ENCODE measurements at regions not wholly inside any gene's neighbourhood (a gene's known extent, or its start where the extent isn't known, plus 50 kb on each side); places are given as distances from the start of the nearest gene placed in this dataset.

GRCh38 chr14:95446470-95446869 is 70.0 kb downstream of the SYNE3 start:
- Histone ChIP-seq H4K20me1 (ENCODE audit: insufficient read depth, low read length) (no peaks in the 10 kb centered on the region), H3K9me3 (ENCODE audit: insufficient read depth, low read length) (no peaks in the 10 kb centered on the region), H3K4me1 (ENCODE audit: low read length) (no peaks in the 10 kb centered on the region), H3K79me2 (ENCODE audit: low read length) (no peaks in the 10 kb centered on the region), H2AFZ (ENCODE audit: low read depth, low read length) (no peak overlapping the region), H3K27me3 (ENCODE audit: low read depth, low read length) (no peaks in the 10 kb centered on the region), H3K9ac (ENCODE audit: low read length) (no peak overlapping the region), H3K4me2 (ENCODE audit: low read length) (no peak overlapping the region), H3K27ac (ENCODE audit: low read length) (no peak overlapping the region), H3K36me3 (replicated peaks; ENCODE audit: low read depth, low read length) (peaks cover 56% of the 10 kb centered on the region), H3K4me3 (ENCODE audit: low read length) (no peak overlapping the region)
- TF ChIP-seq EZH2phosphoT487 (IDR thresholded peaks at IDR 0.05; ENCODE audit: low read depth) (no peak), CTCF (IDR thresholded peaks at IDR 0.05; ENCODE audit: low read depth, low read length) (no peak)

- no peaks in the 10 kb centered on the region for H3K27me3 ChIP-seq (ENCODE audit: low read depth, low read length)
- H3K9me3 ChIP-seq (ENCODE audit: insufficient read depth, low read length) = no peaks in the 10 kb centered on the region
- H3K4me1 ChIP-seq (ENCODE audit: low read length) = no peaks in the 10 kb centered on the region
- TF ChIP-seq CTCF (IDR thresholded peaks at IDR 0.05; ENCODE audit: low read depth, low read length) (no peak), EZH2phosphoT487 (IDR thresholded peaks at IDR 0.05; ENCODE audit: low read depth) (no peak)
- no peak overlapping the region for H3K9ac ChIP-seq (ENCODE audit: low read length)
- H2AFZ ChIP-seq (ENCODE audit: low read depth, low read length) = no peak overlapping the region
- H3K4me3 ChIP-seq (ENCODE audit: low read length) = no peak overlapping the region
- no peaks in the 10 kb centered on the region for H4K20me1 ChIP-seq (ENCODE audit: insufficient read depth, low read length)
- H3K4me2 ChIP-seq (ENCODE audit: low read length) = no peak overlapping the region
- no peak overlapping the region for H3K27ac ChIP-seq (ENCODE audit: low read length)
- no peaks in the 10 kb centered on the region for H3K79me2 ChIP-seq (ENCODE audit: low read length)
- H3K36me3 ChIP-seq (replicated peaks; ENCODE audit: low read depth, low read length) = peaks cover 56% of the 10 kb centered on the region
These were observed 70.8 kb downstream of the SYNE3 start for GRCh38 chr14:95445676-95446075.

GRCh38 chr14:95445161-95445560 is 71.3 kb downstream of the SYNE3 start:
- H3K4me3 ChIP-seq (ENCODE audit: low read length) = no peak overlapping the region
- H2AFZ ChIP-seq (ENCODE audit: low read depth, low read length) = no peak overlapping the region
- H3K27me3 ChIP-seq (ENCODE audit: low read depth, low read length) = no peaks in the 10 kb centered on the region
- H3K9me3 ChIP-seq (ENCODE audit: insufficient read depth, low read length) = no peaks in the 10 kb centered on the region
- peaks cover 59% of the 10 kb centered on the region for H3K36me3 ChIP-seq (replicated peaks; ENCODE audit: low read depth, low read length)
- no peak for TF ChIP-seq EZH2phosphoT487 (IDR thresholded peaks at IDR 0.05; ENCODE audit: low read depth)
- no peak for TF ChIP-seq CTCF (IDR thresholded peaks at IDR 0.05; ENCODE audit: low read depth, low read length)
- no peaks in the 10 kb centered on the region for H4K20me1 ChIP-seq (ENCODE audit: insufficient read depth, low read length)
- H3K4me1 ChIP-seq (ENCODE audit: low read length) = no peaks in the 10 kb centered on the region
- no peak overlapping the region for H3K27ac ChIP-seq (ENCODE audit: low read length)
- no peak overlapping the region for H3K4me2 ChIP-seq (ENCODE audit: low read length)
- H3K9ac ChIP-seq (ENCODE audit: low read length) = no peak overlapping the region
- H3K79me2 ChIP-seq (ENCODE audit: low read length) = no peaks in the 10 kb centered on the region

GRCh38 chr14:95444132-95445129 is 72.0 kb downstream of the SYNE3 start:
- Histone ChIP-seq H3K9ac (ENCODE audit: low read length) (no peak overlapping the region), H3K79me2 (ENCODE audit: low read length) (no peaks in the 10 kb centered on the region), H3K9me3 (ENCODE audit: insufficient read depth, low read length) (no peaks in the 10 kb centered on the region), H3K4me2 (ENCODE audit: low read length) (no peak overlapping the region), H3K27ac (ENCODE audit: low read length) (no peak overlapping the region), H3K4me1 (ENCODE audit: low read length) (no peaks in the 10 kb centered on the region), H3K36me3 (replicated peaks; ENCODE audit: low read depth, low read length) (peaks cover 59% of the 10 kb centered on the region), H3K27me3 (ENCODE audit: low read depth, low read length) (no peaks in the 10 kb centered on the region), H3K4me3 (ENCODE audit: low read length) (no peak overlapping the region), H4K20me1 (ENCODE audit: insufficient read depth, low read length) (no peaks in the 10 kb centered on the region), H2AFZ (ENCODE audit: low read depth, low read length) (no peak overlapping the region)
- no peak for TF ChIP-seq EZH2phosphoT487 (IDR thresholded peaks at IDR 0.05; ENCODE audit: low read depth)
- no peak for TF ChIP-seq CTCF (IDR thresholded peaks at IDR 0.05; ENCODE audit: low read depth, low read length)
